ENCODE measurements at regions not wholly inside any gene's neighbourhood (a gene's known extent, or its start where the extent isn't known, plus 50 kb on each side); places are given as distances from the start of the nearest gene placed in this dataset.
A peak's percentile ranks its signal among the peaks of the same experiment; 100 is the strongest.

DNA sequence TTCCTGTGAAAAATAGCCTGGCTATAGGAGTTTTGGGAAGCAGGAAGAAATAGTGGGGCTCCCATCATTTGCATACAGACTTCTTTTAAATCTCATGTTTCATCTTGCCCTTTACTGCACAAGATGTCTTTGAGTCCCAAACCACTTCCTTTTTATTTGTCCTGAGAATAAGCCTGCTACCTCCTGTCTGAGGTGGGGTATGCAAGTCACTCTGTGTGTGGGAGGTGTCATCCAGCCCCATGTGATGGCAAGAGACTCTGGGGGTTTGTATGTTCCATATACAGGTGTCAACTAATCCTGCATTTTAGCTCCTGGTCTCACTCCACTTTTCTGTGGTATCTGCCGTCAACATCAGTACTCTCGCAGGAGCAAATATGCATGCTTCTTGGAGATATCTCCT, 102.0 kb downstream of the OTOL1 start:
- no peak for TF ChIP-seq CTCF (IDR thresholded peaks at IDR 0.05; ENCODE audit: low read depth, low read length, missing control alignments)
- DNase-seq (ENCODE audit: extremely low read depth, low read depth) = no peak

GRCh38 chr3:161599697-161600096, 103.1 kb downstream of the OTOL1 start:
- no peak for TF ChIP-seq CTCF (IDR thresholded peaks at IDR 0.05; ENCODE audit: low read depth, low read length, missing control alignments)
- H3K4me3 ChIP-seq (replicated peaks; ENCODE audit: low read depth, low read length) = no peak overlapping the region
- no peak for DNase-seq (ENCODE audit: extremely low read depth, low read depth)

More for the DNA sequence above, 102.0 kb downstream of the OTOL1 start:
- no peak overlapping the region for H3K4me3 ChIP-seq (replicated peaks; ENCODE audit: low read depth, low read length)

- peak; percentile 4 for DNase-seq (ENCODE audit: extremely low read depth, low read depth)
- no peak for TF ChIP-seq CTCF (IDR thresholded peaks at IDR 0.05; ENCODE audit: low read depth, low read length, missing control alignments)
Measured at GRCh38 chr3:161600173-161600572, 103.6 kb downstream of the OTOL1 start.

GRCh38 chr3:161602475-161602874, 105.9 kb downstream of the OTOL1 start:
- no peak overlapping the region for H3K4me3 ChIP-seq (replicated peaks; ENCODE audit: low read depth, low read length)
- no peak for DNase-seq (ENCODE audit: extremely low read depth, low read depth)
- no peak for TF ChIP-seq CTCF (IDR thresholded peaks at IDR 0.05; ENCODE audit: low read depth, low read length, missing control alignments)

More at GRCh38 chr3:161600173-161600572, 103.6 kb downstream of the OTOL1 start:
- H3K4me3 ChIP-seq (replicated peaks; ENCODE audit: low read depth, low read length) = no peak overlapping the region

- TF ChIP-seq CTCF (IDR thresholded peaks at IDR 0.05; ENCODE audit: low read depth, low read length, missing control alignments) = no peak
- H3K4me3 ChIP-seq (replicated peaks; ENCODE audit: low read depth, low read length) = no peak overlapping the region
- no peak for DNase-seq (ENCODE audit: extremely low read depth, low read depth)
Measured at GRCh38 chr3:161602918-161603317, 106.3 kb downstream of the OTOL1 start.

GRCh38 chr3:161607056-161607455, 110.4 kb downstream of the OTOL1 start:
- DNase-seq (ENCODE audit: extremely low read depth, low read depth) = no peak
- no peak for TF ChIP-seq CTCF (IDR thresholded peaks at IDR 0.05; ENCODE audit: low read depth, low read length, missing control alignments)
- no peak overlapping the region for H3K4me3 ChIP-seq (replicated peaks; ENCODE audit: low read depth, low read length)

- no peak overlapping the region for H3K4me3 ChIP-seq (replicated peaks; ENCODE audit: low read depth, low read length)
- DNase-seq (ENCODE audit: extremely low read depth, low read depth) = no peak
- TF ChIP-seq CTCF (IDR thresholded peaks at IDR 0.05; ENCODE audit: low read depth, low read length, missing control alignments) = no peak
Measured at GRCh38 chr3:161619351-161619750, 122.7 kb downstream of the OTOL1 start.
